ENCODE measurements at regions not wholly inside any gene's neighbourhood (a gene's known extent, or its start where the extent isn't known, plus 50 kb on each side); places are given as distances from the start of the nearest gene placed in this dataset.
"Not testable (repeated sequence)": the region's sequence is repeated elsewhere in the genome, so short reads cannot be mapped to it uniquely, and the experiment has no call there.

DNA sequence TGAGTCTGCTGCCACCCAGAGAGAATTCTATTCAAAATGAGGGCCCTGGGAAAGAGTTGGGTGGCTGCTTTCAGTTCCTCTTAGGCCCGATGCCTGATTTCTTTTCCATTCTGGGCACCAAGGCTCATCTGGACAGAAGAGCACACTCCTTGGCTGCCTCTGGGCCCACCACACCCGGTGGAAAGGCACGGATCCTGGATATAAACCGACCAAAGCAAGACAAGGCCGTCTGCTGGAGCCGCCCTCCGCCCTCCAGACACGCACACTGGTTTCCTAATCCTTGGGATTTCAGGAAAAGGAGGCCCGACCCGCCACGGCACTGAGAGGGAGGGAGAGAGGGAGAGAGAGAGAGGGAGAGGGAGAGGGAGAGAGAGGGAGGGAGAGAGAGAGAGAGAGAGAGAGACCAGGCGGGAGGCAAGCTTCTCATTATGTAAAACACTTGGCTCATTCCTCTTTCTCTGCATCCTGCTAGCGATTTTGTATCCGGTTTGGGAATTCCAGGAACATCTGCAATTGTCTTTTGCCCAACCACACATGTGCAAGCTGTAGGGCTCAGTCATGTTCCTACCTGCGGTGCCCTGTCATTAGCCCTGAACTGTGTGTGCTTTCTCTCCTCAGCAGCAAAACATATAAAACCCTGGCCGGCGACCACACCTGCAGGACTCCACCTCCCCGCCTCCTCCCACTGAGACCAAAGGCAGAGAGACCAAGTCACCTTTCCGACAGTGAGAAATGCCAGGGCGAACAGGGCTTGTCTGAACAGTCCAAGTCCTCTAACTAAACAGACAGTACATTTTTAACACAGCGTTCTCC lies 347.2 kb downstream of the SOX9 start:
- intact Hi-C loops (cut with DNase I), result loop anchor here in 1 of 2 donors (10.0 kb wide), 1 partner anchor 63 kb away; no protein-coding TSS in a partner anchor
- peak; percentile 82 for DNase-seq (ENCODE audit: low spot score)

DNA sequence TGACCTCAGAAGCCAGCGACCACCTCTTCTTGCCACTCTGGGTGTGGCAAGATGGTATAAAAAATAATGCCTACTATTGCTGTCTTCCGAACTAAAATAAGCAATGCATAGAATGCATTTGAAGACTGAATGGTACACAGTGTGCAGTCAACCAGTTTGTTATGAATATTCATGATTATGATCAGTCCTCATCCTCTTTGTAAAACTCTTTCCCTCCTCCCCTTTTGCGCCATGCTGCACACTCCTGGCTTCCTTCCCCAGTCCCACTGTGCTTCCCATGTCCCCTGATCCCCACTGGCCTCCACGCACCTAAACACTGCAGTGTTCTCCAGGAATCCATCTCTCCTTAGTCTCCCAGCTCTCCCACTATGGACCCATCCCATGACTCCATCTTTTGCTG lies 348.0 kb downstream of the SOX9 start:
- DNase-seq (ENCODE audit: low spot score), result no peak
- intact Hi-C loops (cut with DNase I), result loop anchor here in 1 of 2 donors (10.0 kb wide), 1 partner anchor 64 kb away; no protein-coding TSS in a partner anchor

DNA sequence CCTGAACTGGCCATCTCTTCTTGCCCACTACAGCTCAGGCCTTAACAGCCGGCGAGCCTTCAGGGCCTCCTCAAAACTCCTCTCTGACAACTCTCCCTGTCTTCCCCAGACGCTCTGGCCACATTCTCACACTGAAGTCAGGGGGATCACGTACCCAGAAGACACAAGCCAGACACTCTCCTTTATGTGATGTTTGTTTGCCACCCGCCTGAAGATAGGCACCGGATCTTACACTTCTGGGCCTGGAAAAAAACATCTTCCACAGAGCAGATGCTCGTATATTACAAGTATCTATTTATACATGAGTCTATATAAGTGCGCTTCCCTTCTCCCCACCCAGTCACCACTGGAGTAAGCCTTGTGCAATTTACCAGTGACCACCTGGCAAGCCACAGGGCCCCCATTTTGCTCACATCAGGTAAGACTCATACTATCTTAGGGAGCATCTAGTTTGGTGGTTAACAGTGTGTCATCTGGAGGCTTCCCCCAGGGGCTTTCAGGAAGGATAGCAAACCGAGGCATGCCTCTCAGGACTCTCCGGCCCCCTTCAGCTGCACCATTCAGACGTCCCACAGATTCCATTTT lies 349.4 kb downstream of the SOX9 start:
- DNase-seq (ENCODE audit: low spot score), result no peak

DNA sequence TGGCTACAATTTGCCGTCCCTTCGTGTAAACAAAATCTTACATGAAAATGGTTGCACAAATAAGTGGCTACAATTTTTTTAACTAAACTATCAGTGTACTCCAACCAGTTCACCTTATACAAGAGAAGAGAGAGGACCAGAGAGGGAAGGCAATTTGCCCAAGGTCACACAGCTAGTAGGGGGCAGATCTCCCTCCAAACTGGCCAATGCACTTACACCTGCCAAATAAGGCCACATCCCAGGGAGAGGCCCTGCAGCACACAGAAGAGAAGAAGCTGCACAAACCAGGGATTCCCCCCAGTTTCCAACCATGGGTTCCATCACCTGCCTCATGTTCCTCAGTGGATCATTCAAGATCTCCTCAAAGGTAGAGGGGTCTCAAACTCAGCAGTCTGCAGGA lies 349.9 kb downstream of the SOX9 start:
- intact Hi-C loops (cut with DNase I), result no loop called here

More for the DNA sequence above, 349.4 kb downstream of the SOX9 start:
- intact Hi-C loops (cut with DNase I), result no loop called here

DNA sequence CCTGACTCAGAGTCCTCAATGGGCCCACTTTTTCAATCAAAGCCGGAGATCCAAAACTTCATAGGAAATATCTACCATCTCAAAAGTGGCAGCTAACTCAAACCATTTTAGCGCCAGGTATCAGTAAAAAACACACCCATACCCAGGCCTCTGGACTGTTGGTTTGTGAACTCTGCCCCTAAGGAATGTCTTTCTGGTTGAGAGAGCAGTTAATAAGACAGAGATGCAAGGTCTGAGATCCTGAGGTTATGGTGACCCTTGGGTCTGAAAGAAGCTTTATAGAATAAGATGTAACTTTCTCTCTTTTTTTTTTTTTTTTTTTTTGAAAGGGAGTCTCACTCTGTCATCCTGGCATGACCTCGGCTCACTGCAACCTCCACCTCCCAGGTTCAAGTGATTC lies 350.5 kb downstream of the SOX9 start:
- intact Hi-C loops (cut with DNase I), result no loop called here

More for the DNA sequence above, 349.9 kb downstream of the SOX9 start:
- DNase-seq (ENCODE audit: low spot score), result no peak

DNA sequence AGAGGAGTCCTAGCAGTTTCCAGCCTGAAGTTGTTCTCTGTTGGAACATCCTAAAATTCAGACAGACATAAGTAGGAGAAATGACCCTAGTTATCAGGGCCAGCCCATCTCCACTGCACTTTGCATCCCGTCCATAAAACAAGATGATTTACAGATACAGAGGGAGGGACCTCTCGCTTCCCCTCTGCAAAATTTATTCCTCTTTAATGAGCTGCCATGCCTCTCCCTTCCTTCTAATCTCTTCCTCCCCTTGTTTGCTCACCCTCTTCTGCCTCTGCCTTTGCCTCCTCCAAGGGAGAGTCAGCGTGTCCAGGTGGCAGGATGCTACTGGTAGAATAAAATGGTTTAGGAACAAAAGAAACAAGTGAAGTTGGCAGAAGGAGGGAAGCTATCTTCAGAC lies 351.3 kb downstream of the SOX9 start:
- intact Hi-C loops (cut with DNase I), result no loop called here
- no peak for DNase-seq (ENCODE audit: low spot score)

More for the DNA sequence above, 350.5 kb downstream of the SOX9 start:
- no peak for DNase-seq (ENCODE audit: low spot score)

DNA sequence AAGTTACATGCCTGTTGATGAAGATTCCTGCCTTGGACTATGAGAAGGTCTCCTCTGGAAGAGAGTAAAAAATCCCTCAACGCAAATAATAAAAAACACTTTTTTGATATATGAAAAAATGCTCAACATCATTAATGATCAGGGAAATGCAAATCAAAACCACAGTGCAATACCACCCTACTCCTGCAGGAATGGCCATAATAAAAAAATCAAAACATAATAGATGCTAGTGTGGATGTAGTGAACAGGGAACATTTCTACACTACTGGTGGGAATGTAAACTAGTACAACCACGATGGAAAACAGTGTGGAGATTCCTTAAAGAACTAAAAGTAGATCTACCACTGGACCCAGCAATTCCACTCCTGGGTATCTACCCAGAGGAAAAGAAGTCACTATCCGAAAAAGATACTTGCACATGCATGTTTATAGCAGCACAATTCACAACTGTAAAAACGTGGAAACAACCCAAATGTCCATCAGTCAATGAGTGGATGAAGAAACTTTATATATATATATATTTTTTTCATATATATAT lies 352.1 kb downstream of the SOX9 start:
- intact Hi-C loops (cut with DNase I); DNase-seq (ENCODE audit: low spot score): not testable (repeated sequence)

DNA sequence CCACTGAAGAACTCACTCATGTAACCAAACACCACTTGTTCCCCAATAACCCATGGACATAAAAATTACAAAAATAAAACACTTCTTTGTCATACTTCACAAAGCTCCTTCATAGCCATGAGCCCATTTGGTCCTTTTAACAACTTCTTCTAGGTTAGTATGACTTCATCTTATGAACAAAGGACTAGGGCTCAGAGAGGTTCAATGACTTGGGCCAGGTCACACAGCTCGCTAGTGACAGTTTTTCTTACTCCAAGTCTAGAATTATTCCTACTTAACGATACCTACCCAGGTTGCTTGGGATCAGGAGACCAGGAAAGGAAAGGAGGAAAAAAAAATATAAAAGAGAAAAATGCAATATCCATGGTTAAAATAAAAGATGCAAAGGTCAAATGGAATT lies 353.4 kb downstream of the SOX9 start:
- intact Hi-C loops (cut with DNase I), result no loop called here
- DNase-seq (ENCODE audit: low spot score), result no peak

DNA sequence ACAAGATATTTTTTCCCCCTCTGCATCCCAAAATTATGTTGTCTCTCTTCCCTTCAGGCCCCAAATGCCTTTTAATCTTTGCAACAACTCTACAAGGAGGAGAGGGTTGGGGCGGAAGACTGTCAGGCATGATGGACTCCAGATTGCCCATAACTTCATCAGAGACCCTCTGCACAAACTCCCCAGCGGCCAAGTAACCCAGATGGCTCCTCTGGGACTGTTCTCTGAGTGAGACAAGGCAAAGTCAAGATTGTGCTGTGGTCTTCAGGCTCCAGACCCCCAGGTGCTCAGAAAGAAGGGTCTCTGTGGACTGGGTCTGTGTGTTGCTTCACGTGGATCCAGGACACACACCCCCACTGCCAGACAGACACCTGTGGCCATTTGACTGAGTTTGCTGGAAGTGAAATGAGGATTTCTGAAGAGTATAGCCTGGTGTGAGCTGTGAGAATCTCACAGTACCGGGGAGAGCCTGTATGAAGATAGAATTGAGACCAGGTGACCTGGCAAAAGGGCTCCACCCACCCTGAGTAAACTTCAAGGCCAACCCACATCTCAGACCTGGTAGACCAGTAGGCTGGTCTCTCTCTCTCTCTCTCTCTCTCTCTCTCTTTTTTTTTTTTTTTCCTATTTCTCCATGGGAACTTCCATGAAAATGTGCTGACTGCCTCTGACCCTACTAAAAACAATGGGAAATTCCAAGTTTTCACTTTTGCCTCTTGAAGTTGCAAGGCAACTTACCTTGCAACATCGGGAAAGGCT lies 354.1 kb downstream of the SOX9 start:
- intact Hi-C loops (cut with DNase I), result no loop called here

DNA sequence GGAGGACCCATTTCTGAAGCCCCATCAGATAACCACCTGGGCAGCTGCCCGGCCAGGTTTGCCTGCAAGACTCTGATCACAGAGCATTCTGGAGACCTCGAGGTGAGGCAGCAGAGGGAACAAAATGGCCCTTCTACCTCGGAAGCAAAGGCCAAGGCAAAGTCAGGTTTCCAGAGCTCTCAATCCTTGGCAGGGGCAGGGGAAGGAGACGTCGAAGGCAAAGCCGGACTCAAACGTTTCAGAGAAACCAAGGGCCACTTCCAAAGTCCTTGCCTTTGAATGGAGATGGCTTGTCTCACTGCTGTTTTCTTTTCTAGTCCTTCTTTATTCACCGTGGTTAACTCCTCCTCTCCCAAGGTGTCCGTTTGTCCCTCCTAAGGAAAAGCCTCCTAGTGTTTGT lies 355.3 kb downstream of the SOX9 start:
- intact Hi-C loops (cut with DNase I), result no loop called here
- no peak for DNase-seq (ENCODE audit: low spot score)

More for the DNA sequence above, 354.1 kb downstream of the SOX9 start:
- no peak for DNase-seq (ENCODE audit: low spot score)

DNA sequence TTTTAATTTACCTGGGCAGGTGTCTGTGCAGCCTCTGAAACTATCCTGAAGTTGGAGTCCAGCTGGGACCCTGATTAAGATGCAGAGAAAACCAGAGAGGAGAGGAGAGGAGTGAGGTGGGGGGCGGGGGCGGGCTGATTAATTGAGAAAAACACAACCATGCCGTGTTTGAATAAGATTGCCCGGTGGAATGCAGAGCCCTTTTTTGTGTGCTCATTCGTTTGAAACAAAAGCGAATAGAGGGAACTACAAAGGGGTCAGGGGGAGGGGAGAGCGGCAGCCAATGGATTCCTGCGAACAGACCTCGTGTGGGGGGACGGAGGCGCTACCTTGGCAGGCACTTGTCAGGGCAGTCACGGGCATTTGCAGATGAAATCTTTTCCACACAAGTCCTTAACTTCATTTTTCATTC lies 355.8 kb downstream of the SOX9 start:
- intact Hi-C loops (cut with DNase I), result no loop called here
- no peak for DNase-seq (ENCODE audit: low spot score)

DNA sequence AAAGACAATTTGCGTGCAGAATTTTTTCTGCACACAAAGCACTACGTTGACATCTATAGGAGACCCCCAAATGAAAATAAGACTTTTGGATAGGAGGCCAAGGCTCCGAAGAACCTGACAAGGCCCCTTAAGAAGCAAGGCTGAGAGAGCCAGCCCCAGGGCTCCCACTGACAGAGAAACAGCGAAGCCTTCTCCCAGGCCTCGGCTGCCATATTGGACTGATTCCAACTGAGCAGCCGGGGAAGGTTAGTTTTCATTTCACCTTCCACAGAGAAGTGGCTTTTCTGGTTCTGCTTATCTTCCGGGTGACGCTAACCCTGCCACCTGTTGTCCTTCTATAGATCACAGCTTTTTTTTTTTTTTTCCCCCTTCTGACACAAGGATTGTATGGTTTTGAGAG lies 356.7 kb downstream of the SOX9 start:
- no peak for DNase-seq (ENCODE audit: low spot score)
- intact Hi-C loops (cut with DNase I), result no loop called here

DNA sequence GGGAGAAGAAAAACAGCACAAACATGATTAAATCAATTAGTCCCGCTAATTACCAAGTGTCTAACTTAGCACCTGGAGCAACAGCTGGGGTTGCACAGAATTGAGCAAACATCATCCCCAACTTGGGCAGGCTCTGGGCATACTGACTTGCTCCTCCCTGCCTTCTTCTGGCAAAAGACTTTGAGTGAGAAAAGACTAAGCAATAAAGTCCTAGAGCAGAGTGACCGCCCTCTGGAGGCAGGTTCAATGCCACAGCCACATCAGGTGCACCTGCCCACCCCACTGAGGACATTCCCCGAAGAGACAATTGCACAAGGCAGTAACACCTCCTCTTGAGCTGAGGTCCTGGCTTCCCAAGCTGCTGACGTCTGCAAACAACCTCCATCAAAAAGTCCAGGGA lies 358.3 kb downstream of the SOX9 start:
- intact Hi-C loops (cut with DNase I), result no loop called here
- DNase-seq (ENCODE audit: low spot score), result no peak

DNA sequence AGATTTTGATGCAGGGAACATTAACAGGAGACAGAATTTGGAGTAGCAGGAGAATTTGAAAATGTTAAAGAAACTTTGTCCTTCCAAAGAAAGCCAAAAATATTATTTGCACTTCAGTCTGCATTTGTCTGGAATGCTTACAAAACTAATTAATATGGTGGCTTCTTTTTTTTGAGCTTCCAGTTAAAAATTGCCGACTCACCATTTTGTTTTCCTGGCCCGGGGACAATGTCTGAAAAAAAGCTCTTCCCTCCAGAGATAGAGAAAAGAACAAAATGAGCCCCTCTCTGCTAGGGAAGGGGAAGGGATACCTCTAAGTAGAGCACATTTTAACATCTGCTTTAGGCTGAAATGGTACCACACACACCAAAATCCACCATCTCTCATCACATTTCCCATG lies 360.8 kb downstream of the SOX9 start:
- DNase-seq (ENCODE audit: low spot score), result no peak
- intact Hi-C loops (cut with DNase I), result no loop called here

DNA sequence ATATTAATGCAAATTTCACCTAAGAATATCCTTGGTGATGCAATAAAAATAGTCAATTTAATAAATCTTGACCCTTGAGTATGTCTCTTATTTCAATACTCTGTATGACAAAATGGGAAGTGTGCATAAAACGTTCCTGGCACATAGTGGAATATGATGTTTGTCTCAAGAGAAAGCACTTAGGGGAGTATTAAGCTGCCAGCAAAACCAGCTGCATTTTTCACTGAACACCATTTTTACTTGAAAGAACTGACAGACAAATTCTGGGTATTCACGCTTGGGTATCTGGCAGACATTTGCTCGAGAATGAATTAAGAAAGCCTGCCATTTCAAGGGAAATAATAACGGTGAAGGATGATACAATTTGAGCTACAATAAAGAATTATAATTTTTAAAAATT lies 364.8 kb downstream of the SOX9 start:
- DNase-seq (ENCODE audit: low spot score), result no peak
- intact Hi-C loops (cut with DNase I), result no loop called here

DNA sequence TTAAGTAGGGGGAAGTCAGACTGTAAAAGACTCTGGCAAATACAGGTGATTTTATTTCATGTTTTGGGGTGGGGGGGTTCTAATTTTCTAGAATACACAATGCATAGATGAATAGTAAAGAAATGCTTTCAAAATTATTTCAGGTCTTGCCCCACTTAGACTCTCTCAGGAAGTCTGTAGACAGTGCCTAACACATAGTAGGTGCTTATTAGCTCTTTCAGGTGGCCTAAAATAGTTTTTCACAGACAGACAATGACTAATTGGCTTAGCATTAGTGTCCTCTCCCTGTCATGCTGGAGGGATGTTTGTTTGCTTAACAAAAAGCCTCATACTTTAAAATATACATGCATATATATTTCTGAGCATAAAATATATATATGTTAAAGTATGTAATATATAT lies 366.0 kb downstream of the SOX9 start:
- intact Hi-C loops (cut with DNase I), result no loop called here
- DNase-seq (ENCODE audit: low spot score), result no peak

DNA sequence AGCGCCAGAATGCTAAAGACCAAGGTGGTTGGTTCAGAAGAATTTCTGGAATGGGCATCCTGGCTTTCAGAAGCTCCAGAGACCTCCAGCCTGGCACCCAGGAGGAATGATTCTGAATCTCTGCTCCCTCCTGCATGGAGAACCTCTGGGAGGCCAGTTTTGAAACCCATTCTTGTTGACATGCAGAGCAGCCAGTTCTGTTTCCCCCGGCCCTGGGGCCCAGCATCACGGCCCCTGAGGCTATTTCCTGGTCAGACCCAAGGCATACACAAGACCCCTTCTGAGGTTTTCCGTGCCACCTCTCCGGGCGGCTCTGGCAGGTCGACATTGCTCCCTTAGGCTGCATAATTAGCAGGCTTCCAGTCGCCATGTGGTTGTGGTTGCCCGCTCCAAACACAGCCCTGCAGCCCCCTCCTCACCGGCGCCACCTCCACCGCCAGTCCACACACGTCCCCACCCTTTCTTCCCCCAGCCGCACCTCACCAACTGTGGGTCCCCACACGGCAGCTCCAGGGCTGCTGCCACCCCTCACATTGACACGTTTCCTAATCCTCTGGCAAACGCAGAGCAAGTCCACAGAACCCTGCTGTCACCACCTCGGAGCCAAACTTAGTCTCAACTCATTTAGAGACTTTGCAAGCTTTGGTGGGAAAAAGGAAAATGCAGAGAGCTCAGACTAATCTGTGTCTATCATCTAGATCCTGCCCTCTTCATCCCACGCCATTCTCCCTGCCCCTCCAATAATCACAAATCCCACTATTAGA lies 367.1 kb downstream of the SOX9 start:
- intact Hi-C loops (cut with DNase I), result no loop called here
- DNase-seq (ENCODE audit: low spot score), result no peak

DNA sequence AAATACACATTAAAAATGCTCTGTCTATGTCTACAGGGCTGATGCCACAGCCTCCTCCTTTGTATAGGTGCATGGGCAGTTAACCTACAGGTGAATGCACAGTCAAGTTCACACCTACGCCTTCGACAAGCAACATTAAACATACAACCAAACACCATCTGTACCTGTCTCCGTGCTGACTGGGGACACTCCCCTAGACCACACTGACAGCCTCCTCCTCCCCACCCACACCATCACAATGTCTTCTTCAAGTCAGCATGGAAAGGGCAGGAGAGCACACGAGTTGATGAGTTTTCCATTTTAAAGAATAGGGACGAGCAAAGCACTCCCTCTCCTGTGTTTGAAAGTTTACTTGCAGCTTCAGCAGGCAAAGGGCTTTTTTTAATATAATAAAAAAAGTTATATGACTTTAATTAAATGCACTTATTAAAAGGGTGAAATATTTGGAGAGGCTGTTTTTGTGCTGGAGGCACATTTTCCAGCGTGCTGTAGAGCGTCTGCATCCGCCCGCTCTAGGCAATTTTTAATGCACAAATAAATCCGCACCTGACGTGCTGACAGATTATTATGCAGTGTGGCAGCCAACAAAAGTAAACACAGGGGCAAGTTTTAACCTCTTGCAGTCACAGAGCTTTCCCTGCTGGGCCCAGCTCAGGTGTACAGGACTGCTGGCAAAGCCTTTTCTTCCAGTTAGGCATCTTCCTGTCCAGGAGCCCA lies 367.9 kb downstream of the SOX9 start:
- no peak for DNase-seq (ENCODE audit: low spot score)
- intact Hi-C loops (cut with DNase I), result no loop called here

DNA sequence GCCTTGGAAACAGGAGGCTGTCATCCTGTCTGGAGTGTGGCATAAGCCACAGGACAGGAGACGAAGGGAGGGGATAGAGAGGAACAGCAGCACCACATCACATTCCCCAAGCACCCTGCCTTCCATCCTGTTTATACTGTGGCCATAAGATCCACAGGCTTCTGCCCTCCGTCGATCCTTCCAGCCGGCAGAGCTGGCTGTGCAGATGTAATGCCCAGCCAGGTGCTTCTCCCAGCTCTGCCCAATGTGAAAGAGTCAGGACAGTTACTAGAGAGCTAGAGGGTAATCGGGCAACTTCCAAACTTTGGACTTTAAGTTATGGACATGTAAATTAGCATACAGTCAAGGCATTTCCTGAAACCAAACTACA lies 368.4 kb downstream of the SOX9 start:
- no peak for DNase-seq (ENCODE audit: low spot score)
- intact Hi-C loops (cut with DNase I), result no loop called here

All from posterior vena cava (tissue), 2 donors.